Activated CD4-positive, alpha-beta T cell treated with anti-CD3 and anti-CD28 coated beads, Interleukin-2, amount 10 ng/mL, durations not matched to agents 7 days and 5 days (primary cell): ENCODE measurements at regions not wholly inside any gene's neighbourhood (a gene's known extent, or its start where the extent isn't known, plus 50 kb on each side); places are given as distances from the start of the nearest gene placed in this dataset.
"Not testable (repeated sequence)": the region's sequence is repeated elsewhere in the genome, so short reads cannot be mapped to it uniquely, and the experiment has no call there.

Experiments used
- CTCF ChIA-PET: fragments of 350-600 bp; sonication (Branson Sonifier 250); formaldehyde crosslinking; loops from one replicate; lab custom pipeline; 2021; ENCODE audit warnings: antibody characterized with exemption; lab: Charles Lee
- POLR2A ChIA-PET: fragments of 350-600 bp; sonication (Branson Sonifier 250); formaldehyde crosslinking; loops from one replicate; lab custom pipeline; 2021; ENCODE audit warnings: antibody characterized with exemption; lab: Charles Lee
- DNase-seq: peaks from one replicate; pipeline ENCODE4 v3.0.0-alpha.2; 2020
- H3K27ac Mint-ChIP-seq: one replicate; pipeline ENCODE4 v1.8.0; 2021; ENCODE audit warnings: mild to moderate bottlenecking, moderate library complexity, mixed read lengths
- H3K27me3 Mint-ChIP-seq: one replicate; pipeline ENCODE4 v1.8.0; 2021; ENCODE audit warnings: mixed read lengths
- H3K36me3 Mint-ChIP-seq: one replicate; pipeline ENCODE4 v1.8.0; 2021; ENCODE audit warnings: low read depth, mixed read lengths
- H3K4me1 Mint-ChIP-seq: one replicate; pipeline ENCODE4 v1.8.0; 2021; ENCODE audit warnings: mixed read lengths
- H3K4me3 Mint-ChIP-seq: one replicate; pipeline ENCODE4 v1.8.0; 2021; ENCODE audit warnings: mild to moderate bottlenecking, moderate library complexity, mixed read lengths
- H3K9me3 Mint-ChIP-seq: one replicate; pipeline ENCODE4 v1.8.0; 2021; ENCODE audit warnings: mixed read lengths

DNA sequence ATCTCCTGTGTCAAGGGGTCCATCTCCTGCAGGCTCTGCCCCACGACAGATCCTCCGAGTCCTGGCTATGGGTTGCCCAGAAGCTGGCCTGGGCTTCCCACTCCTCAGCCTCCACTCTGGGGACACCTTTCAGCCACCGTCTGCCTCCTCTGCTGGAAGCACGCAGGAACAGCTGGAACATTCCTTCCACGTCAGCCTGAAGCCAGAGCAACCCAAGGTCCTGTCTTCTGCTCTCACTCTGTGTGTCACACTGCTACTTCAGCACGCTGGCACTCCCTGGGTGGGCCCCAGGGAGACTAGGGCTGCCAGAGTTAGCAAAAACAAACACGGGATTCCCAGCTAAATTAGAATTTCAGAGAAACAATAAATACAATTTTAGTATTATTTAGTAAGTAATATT is 148.8 kb downstream of the HRH4 start:
- Mint-ChIP-seq H3K4me1 (no peaks in the 10 kb centered on the region), H3K36me3 (no peaks in the 10 kb centered on the region), H3K9me3 (no peaks in the 10 kb centered on the region), H3K27me3 (no peaks in the 10 kb centered on the region), H3K4me3 (no peak overlapping the region), H3K27ac (no peak overlapping the region)
- DNase-seq, result no peak
- ChIA-PET CTCF (no interaction called here), POLR2A (no interaction called here)

DNA sequence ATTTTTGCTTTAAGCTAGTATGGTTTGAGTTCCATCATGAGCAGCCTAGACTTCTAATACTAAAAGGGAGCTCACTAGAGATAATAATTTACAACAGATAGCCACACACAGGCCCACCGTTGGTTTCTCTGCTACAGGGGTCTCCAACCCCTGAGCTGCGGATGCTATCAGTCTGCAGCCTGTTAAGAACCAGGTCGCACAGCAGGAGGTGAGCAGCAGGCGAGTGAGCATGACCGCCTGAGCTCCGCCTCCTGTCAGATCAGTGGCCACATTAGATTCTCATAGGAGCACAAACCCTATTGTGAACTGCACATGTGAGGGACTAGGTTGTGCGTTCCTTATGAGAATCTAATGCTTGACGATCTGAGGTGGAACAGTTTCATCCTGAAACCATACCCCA is 150.6 kb downstream of the HRH4 start:
- no peaks in the 10 kb centered on the region for H3K9me3 Mint-ChIP-seq
- ChIA-PET CTCF (no interaction called here), POLR2A (no interaction called here)
- H3K36me3 Mint-ChIP-seq, result no peaks in the 10 kb centered on the region
- DNase-seq, result no peak
- H3K4me1 Mint-ChIP-seq, result no peaks in the 10 kb centered on the region
- peaks cover 4% of the 10 kb centered on the region for H3K27me3 Mint-ChIP-seq
- no peak overlapping the region for H3K27ac Mint-ChIP-seq
- H3K4me3 Mint-ChIP-seq, result no peak overlapping the region

DNA sequence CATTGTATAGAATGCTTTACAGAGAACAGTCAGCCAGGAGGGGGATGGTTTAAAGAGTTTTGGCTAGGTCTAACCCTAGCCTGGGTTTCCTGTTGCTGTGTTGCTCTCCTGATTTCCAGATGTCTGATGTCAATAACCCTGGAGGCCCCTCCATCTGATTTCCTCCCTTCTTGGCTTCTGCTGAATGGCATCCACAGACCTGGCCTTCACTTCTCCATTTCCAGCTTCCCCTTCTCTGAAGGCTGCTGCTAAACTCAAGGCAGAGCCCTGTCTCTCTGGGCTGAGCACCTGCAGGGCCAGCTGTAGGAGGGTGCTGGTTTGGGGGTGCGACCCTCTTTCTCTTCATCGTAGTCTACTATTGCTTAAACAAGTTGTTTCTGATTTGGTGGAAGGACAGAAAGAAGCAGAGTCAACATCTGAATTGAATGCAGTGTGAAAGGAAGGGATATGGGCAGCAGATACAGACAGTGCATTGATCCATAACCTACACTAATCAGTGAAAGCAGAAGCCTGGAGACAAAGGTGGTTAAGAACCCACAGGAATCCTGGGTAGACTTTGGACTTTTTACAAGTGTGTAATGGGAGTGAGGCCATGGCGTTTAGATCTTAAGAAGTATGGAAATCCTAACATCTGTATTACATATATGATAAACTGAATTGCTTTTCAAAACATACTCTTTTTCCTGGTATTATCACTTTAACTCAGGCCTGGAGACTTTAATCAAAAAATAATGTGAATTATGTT is 153.6 kb downstream of the HRH4 start:
- ChIA-PET POLR2A (no interaction called here), CTCF (interaction anchor here (0.6 kb wide), 1 partner anchor 507 kb away, joined by 3 read pairs; no protein-coding TSS in a partner anchor)
- no peaks in the 10 kb centered on the region for H3K36me3 Mint-ChIP-seq
- H3K4me3 Mint-ChIP-seq, result no peak overlapping the region
- H3K27me3 Mint-ChIP-seq, result peaks cover 4% of the 10 kb centered on the region
- no peak overlapping the region for H3K27ac Mint-ChIP-seq
- H3K4me1 Mint-ChIP-seq, result no peaks in the 10 kb centered on the region
- DNase-seq, result no peak
- no peaks in the 10 kb centered on the region for H3K9me3 Mint-ChIP-seq

DNA sequence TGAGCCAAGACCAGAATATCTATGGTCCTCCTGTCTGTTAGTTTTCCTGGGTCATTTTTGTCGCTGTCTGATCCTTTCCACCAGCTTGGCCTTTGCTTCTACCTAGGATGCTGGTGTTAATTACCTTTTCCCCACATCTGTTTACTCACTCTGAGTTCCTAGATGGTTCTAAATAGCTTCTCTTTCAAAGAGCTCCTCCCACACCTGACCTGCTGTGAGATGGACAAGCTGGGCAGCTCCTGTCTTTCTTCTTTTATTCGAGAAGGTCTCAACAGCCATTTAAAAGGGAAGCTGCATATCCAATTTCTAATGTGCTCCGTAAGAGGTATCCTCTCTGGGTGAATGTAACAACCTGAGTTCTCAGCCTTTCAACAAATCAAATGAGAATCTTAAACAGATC is 156.2 kb downstream of the HRH4 start:
- Mint-ChIP-seq H3K27ac (no peak overlapping the region), H3K9me3 (no peaks in the 10 kb centered on the region), H3K36me3 (no peaks in the 10 kb centered on the region), H3K27me3 (peaks cover 4% of the 10 kb centered on the region), H3K4me3 (no peak overlapping the region), H3K4me1 (no peaks in the 10 kb centered on the region)
- ChIA-PET POLR2A (no interaction called here), CTCF (interaction anchor here (1.1 kb wide), 1 partner anchor 14 kb away, joined by 3 read pairs; no protein-coding TSS in a partner anchor)
- DNase-seq, result no peak

DNA sequence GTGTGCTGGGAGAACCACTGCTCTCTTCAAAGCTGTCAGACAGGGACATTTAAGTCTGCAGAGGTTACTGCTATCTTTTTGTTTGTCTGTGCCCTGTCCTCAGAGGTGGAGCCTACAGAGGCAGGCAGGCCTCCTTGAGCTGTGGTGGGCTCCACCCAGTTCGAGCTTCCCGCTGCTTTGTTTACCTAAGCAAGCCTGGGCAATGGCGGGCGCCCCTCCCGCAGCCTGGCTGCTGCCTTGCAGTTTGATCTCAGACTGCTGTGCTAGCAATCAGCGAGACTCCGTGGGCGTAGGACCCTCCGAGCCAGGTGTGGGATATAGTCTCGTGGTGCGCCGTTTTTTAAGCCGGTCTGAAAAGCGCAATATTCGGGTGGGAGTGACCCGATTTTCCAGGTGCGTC is 164.0 kb downstream of the HRH4 start:
- H3K4me3 Mint-ChIP-seq, H3K9me3 Mint-ChIP-seq, POLR2A ChIA-PET, H3K27me3 Mint-ChIP-seq, H3K4me1 Mint-ChIP-seq, H3K27ac Mint-ChIP-seq, DNase-seq, H3K36me3 Mint-ChIP-seq, CTCF ChIA-PET: not testable (repeated sequence)

DNA sequence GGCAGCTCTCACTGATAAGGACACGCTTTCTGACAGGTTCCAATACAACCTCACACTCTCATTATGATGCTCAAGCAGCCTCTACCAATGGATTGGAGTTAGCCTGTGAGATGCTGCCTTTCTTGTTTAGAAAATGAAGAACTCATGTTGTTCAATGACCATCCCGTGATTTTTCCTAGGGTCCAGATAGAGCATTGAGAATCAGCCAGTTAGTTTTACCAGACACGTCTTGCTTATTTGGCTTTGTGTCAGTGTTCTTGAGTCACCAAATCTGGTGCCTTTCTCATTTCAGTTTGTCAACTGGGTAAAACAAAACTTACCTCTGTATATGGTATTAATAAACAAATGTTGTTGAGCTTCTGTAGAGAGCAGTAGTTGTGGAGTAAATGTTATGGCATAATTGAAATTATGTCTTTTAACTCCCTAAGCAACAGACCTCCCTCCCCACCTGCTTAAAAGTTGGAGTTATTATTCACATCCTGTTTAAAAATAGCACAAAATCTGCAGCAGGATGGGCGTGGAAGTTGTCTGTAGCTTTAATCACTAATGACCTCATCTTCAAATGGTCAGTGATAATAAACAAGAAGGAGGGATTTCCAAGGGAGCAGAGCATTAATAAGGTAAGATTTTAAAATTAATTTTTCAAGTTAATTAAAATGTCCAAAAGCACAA is 167.3 kb downstream of the HRH4 start:
- H3K27ac Mint-ChIP-seq, result no peak overlapping the region
- POLR2A ChIA-PET, result no interaction called here
- CTCF ChIA-PET, result no interaction called here
- H3K4me1 Mint-ChIP-seq, result no peaks in the 10 kb centered on the region
- DNase-seq, result no peak
- H3K4me3 Mint-ChIP-seq, result no peak overlapping the region
- H3K9me3 Mint-ChIP-seq, result peaks cover 2% of the 10 kb centered on the region
- H3K36me3 Mint-ChIP-seq, result no peaks in the 10 kb centered on the region
- peaks cover 8% of the 10 kb centered on the region for H3K27me3 Mint-ChIP-seq

DNA sequence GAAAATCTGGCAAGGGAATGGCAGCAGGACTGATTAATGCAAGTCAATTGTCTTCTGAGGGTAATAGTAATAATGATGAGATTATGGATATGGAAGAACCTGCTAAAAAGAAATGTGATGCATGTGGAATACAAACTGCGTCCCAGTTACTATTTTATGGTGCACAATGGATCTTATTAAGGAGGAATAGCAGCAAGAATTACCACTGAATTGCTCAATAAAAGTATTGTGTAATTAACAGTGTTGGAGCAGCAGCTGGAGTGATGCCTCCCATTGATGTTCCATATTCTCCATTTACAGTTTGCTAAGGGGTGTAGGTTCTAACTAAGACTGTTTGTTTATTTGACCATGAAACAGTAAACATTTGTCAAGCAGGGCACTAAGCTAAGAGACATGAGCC is 167.9 kb downstream of the HRH4 start:
- Mint-ChIP-seq H3K27ac (no peak overlapping the region), H3K27me3 (peaks cover 8% of the 10 kb centered on the region), H3K9me3 (peaks cover 2% of the 10 kb centered on the region), H3K4me1 (no peaks in the 10 kb centered on the region), H3K4me3 (no peak overlapping the region), H3K36me3 (no peaks in the 10 kb centered on the region)
- no peak for DNase-seq
- CTCF ChIA-PET, result no interaction called here
- POLR2A ChIA-PET, result no interaction called here

DNA sequence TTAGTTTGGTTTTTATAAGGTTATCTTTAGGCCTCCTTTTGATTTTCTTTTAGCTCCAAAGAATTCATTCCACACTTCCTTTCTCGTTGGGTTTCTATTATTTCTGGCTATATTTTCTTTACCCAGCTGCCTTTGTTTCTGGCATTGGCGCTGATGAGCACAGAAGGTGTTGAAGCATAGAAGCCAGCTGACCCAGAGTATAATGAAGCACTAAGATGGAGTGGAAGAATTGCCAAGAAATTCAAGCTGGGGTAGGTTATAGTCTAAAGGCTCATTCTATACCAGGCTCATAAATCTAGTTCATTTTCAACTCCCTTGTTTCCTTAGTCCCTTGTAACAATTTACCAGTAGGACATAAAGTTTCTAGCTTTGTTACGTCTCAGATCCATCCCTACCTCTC is 169.5 kb downstream of the HRH4 start:
- Mint-ChIP-seq H3K4me3 (no peak overlapping the region), H3K36me3 (no peaks in the 10 kb centered on the region), H3K9me3 (peaks cover 2% of the 10 kb centered on the region), H3K4me1 (no peaks in the 10 kb centered on the region), H3K27me3 (peaks cover 8% of the 10 kb centered on the region), H3K27ac (no peak overlapping the region)
- ChIA-PET CTCF (interaction anchor here (0.6 kb wide), 1 partner anchor 15 kb away, joined by 5 read pairs; no protein-coding TSS in a partner anchor), POLR2A (no interaction called here)
- DNase-seq, result no peak

DNA sequence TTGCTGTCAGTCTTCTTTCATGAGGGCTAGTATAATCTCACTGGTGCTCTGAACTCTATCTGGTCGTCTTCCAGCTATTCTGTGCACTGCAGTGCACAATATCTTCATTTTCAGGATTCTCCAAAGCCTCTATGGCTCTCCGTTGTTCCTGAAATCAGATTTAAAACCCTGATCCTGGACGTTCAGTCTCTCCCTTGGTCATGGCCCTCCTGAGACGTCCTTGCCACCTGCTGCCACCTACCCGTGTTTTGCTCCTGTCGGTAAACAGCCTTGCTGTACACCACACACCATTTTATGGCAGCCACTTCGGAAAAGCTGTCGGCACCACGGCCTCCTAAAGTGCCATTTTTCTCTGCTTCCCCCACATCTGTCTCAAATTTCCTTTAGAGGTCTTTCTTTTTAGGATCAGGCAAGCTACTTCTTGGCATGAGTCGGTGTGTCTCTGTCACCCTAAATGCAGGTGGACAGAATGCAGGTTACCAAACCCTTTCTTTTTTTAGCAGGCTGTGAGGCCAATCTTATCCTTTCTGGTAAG is 170.0 kb downstream of the HRH4 start:
- POLR2A ChIA-PET, result no interaction called here
- Mint-ChIP-seq H3K9me3 (peaks cover 2% of the 10 kb centered on the region), H3K27ac (no peak overlapping the region), H3K36me3 (no peaks in the 10 kb centered on the region), H3K4me3 (no peak overlapping the region), H3K27me3 (peaks cover 8% of the 10 kb centered on the region), H3K4me1 (no peaks in the 10 kb centered on the region)
- DNase-seq, result no peak
- CTCF ChIA-PET, result interaction anchor here (0.6 kb wide), 2 partner anchors 14 to 15 kb away, joined by 3 to 5 read pairs; no protein-coding TSS in a partner anchor

DNA sequence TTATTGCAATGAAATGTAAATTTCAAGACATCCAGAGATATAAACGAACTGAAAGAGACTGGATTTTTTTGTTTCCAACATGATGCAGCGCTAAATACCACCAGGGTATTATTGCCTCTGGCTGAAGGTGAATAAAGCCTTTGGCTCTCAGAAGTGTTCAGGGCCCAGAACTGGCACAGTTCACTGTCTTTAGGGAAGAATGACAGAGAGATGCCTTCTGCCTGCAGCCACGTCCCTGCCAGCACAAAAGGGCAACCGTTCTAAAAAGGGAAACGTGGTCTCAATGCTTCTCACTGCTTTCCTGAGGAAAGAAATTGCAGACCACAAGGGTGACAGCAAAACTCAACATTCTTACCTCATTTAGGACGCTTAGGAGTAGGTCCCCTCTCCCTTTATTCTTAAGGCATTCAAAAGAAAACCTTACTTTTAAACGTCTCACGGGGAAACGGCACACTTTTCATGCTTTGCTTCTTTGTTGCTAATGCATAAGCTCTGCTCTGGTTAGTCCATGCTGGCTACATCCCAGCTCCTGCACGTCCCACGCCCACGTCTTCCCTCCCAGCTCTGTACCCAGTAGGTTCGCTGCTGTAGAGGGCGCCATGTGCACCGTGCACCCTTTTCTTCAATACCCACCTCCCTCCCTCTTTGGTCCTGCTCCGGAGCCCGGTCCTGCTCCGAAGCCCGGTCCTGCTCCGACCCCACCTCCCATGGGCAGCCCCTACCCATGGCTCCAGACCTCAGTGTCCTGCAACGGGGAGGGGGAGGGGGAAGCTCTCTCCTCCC is 171.0 kb downstream of the HRH4 start:
- CTCF ChIA-PET, result interaction anchor here (0.6 kb wide), 1 partner anchor 15 kb away, joined by 3 read pairs; no protein-coding TSS in a partner anchor
- POLR2A ChIA-PET, result no interaction called here
- Mint-ChIP-seq H3K27ac (no peak overlapping the region), H3K36me3 (no peaks in the 10 kb centered on the region), H3K27me3 (peaks cover 8% of the 10 kb centered on the region), H3K4me1 (no peaks in the 10 kb centered on the region), H3K4me3 (no peak overlapping the region), H3K9me3 (no peaks in the 10 kb centered on the region)
- DNase-seq, result no peak

DNA sequence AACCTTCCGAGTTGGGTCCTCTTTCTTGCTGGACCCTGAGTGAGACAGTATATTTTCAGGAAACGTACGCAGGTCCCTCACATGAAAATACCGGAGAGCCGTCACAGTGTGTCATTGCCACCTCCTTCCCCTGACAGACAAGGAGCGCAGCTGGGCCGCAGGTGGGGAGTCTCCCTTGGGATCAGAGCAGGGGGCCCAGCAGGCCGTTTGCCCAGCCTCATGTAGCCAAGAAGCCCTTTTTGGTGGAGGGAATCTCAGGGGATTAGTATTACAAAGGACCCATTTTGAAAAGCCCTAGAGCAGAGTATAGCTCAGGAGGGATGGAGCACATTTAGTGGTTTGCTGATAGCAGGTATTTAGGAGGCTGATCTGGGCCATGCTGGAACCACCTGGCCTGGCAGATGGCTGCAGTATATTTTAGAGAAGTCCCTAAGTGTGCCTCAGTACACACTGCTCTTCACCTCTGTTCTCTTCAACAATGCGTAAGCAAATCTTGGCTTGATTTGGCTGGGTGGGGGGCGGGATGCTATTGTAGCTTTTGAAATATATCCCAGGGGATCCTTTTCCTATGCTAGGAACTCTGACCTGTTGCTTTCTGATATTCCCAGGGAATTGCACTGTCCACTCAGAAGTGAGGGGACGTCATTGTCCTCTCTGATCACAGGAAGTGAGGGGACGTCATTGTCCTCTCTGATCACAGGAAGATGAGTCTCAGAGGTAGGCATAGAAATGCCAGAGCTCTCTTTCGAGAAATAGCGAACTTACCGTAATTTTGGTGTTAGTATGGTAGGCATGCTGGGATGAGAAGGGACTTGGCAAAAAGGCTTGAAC is 171.9 kb downstream of the HRH4 start:
- ChIA-PET CTCF (no interaction called here), POLR2A (no interaction called here)
- no peaks in the 10 kb centered on the region for H3K4me1 Mint-ChIP-seq
- H3K4me3 Mint-ChIP-seq, result no peak overlapping the region
- no peak for DNase-seq
- H3K27me3 Mint-ChIP-seq, result peaks cover 8% of the 10 kb centered on the region
- no peaks in the 10 kb centered on the region for H3K9me3 Mint-ChIP-seq
- H3K36me3 Mint-ChIP-seq, result no peaks in the 10 kb centered on the region
- H3K27ac Mint-ChIP-seq, result no peak overlapping the region

DNA sequence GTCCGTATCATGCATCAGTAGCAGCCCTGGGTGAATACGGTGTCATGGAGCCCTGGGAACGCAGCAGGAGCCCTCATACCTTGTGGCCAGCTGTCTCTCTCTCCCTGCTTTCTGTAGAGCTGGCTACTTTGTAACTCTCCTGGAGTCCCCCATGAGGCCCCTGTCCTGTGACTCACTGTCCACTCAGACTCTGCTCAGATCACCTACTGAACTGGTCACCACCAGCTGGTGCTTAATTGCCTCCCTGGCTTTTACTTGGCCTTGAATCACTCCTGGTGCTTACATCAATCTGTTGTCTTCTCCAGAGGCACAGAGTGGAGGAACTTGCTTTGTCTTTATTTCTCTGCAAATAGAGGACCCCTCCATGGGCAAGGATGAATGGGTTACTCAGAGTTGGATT is 172.7 kb downstream of the HRH4 start:
- CTCF ChIA-PET, result no interaction called here

More for the DNA sequence above, 172.7 kb downstream of the HRH4 start:
- Mint-ChIP-seq H3K27me3 (peaks cover 8% of the 10 kb centered on the region), H3K27ac (no peak overlapping the region), H3K4me3 (no peak overlapping the region), H3K4me1 (no peaks in the 10 kb centered on the region), H3K36me3 (no peaks in the 10 kb centered on the region), H3K9me3 (no peaks in the 10 kb centered on the region)
- POLR2A ChIA-PET, result no interaction called here
- DNase-seq, result no peak
